IPS-20b (cell line): ENCODE measurements at regions not wholly inside any gene's neighbourhood (a gene's known extent, or its start where the extent isn't known, plus 50 kb on each side); places are given as distances from the start of the nearest gene placed in this dataset.
A peak's percentile ranks its signal among the peaks of the same experiment; 100 is the strongest.
"Not testable (repeated sequence)": the region's sequence is repeated elsewhere in the genome, so short reads cannot be mapped to it uniquely, and the experiment has no call there.

ENCODE experiments used
- H3K27ac ChIP-seq: one replicate; pipeline ENCODE4 v1.5.1; 2013; ENCODE audit warnings: low read length
- H3K27me3 ChIP-seq: 2 replicates; pipeline ENCODE4 v1.6.1; 2013; ENCODE audit warnings: mild to moderate bottlenecking, low read length, inconsistent platforms; ENCODE audit not compliant: insufficient read depth
- H3K36me3 ChIP-seq: 2 replicates; pipeline ENCODE4 v1.6.1; 2013; ENCODE audit warnings: low read depth, mild to moderate bottlenecking, inconsistent platforms, low read length, moderate library complexity; ENCODE audit not compliant: insufficient read depth
- H3K4me1 ChIP-seq: 2 replicates; pipeline ENCODE4 v1.6.1; 2013; ENCODE audit warnings: mild to moderate bottlenecking, control low read depth, inconsistent platforms, low read length, moderate library complexity; ENCODE audit not compliant: insufficient read depth
- H3K4me3 ChIP-seq: 2 replicates; pipeline ENCODE4 v1.5.1; 2013; ENCODE audit warnings: mild to moderate bottlenecking, low read length, inconsistent platforms
- H3K9ac ChIP-seq: 2 replicates; pipeline ENCODE4 v1.6.1; 2013; ENCODE audit warnings: low read depth, mild to moderate bottlenecking, inconsistent platforms, low read length, moderate library complexity
- H3K9me3 ChIP-seq: 2 replicates; pipeline ENCODE4 v1.6.1; 2013; ENCODE audit warnings: mild to moderate bottlenecking, low read depth, low read length, inconsistent platforms; ENCODE audit not compliant: insufficient read depth

DNA sequence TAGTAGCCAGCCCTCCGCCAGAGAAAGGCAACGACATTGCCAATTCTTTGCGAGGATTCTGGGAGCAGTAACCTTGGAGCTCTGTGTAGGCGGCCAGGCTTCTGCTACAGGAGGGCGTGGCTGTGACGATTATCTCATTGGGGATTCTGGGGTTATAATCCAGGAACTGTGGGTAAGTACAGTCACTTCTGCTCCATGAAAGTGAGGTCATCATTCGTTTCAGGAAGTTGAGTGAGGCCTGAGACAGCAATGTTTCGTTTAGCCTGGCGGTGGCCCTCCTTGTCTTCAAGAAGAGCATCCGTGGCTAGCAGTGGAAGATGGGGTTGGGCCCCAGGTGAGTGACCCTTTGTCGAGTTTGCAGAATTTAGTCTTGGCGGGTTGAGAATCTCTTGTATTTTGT, 687.6 kb upstream of the DEFB115 start:
- not testable (repeated sequence) for H3K9ac ChIP-seq, H3K36me3 ChIP-seq, H3K9me3 ChIP-seq, H3K27ac ChIP-seq, H3K4me3 ChIP-seq, H3K4me1 ChIP-seq, H3K27me3 ChIP-seq

DNA sequence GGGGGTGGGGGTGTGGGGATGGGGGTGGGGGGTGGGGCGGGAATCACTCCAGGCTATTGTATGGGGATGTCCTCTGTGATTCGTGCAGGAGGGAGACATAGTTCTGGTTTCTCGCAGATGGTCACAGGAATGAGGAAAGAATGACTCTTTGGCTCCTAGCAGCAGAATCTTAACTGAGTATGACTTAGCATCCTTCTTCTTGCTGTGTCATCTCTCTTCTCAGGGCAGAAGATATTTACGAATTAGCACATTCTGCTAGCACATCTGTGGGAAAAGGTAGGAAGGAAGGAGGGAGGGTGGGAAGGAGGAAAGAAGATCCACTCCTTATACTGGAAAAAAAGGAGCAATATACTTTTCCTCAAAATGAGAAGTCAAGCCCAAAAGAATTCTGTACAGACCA, 686.8 kb upstream of the DEFB115 start:
- not testable (repeated sequence) for H3K9me3 ChIP-seq, H3K4me1 ChIP-seq, H3K27ac ChIP-seq, H3K9ac ChIP-seq, H3K4me3 ChIP-seq, H3K36me3 ChIP-seq, H3K27me3 ChIP-seq

DNA sequence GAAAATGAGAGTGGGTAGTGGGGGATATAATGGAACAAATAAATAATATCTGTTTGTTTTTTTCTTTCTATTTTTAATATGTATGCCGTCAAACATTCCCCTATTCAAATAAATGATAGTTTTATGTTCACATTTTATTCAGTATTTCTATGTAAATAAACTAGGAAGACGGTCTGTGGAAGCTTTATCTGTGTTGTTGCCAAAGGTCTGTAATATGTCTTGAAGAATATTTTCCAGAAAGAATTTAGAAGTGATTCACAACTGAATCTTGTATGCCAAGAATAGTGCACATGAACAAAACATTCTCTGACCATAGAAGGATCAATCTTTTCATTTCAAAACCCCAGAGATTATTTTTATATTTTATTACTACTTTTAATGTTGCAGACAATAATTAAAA, 683.1 kb upstream of the DEFB115 start:
- not testable (repeated sequence) for H3K9me3 ChIP-seq, H3K4me3 ChIP-seq, H3K9ac ChIP-seq, H3K27me3 ChIP-seq, H3K27ac ChIP-seq, H3K36me3 ChIP-seq, H3K4me1 ChIP-seq

DNA sequence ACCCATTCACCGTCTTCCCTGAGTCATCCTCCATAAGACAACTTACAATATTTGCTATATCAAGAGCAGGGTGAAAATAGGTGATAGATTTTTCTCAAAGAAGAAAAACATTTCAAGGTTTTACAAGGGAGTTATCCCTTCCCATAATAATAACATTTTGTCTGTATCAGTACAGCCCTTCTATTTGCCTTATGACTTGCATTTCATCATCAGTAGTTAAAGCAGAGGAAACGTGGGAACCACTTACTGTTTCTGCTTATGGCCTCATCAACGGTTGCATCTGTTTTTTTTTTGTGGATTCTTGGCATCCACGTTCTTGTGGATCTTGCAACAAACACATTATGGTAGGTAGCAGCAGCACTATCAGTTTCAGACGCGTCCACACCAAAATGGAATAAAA, 678.4 kb upstream of the DEFB115 start:
- H3K27me3 ChIP-seq, H3K27ac ChIP-seq, H3K9me3 ChIP-seq, H3K36me3 ChIP-seq, H3K4me1 ChIP-seq: not testable (repeated sequence)
- peak overlapping the region; percentile 93 for H3K4me3 ChIP-seq
- H3K9ac ChIP-seq = peak overlapping the region; percentile 87

DNA sequence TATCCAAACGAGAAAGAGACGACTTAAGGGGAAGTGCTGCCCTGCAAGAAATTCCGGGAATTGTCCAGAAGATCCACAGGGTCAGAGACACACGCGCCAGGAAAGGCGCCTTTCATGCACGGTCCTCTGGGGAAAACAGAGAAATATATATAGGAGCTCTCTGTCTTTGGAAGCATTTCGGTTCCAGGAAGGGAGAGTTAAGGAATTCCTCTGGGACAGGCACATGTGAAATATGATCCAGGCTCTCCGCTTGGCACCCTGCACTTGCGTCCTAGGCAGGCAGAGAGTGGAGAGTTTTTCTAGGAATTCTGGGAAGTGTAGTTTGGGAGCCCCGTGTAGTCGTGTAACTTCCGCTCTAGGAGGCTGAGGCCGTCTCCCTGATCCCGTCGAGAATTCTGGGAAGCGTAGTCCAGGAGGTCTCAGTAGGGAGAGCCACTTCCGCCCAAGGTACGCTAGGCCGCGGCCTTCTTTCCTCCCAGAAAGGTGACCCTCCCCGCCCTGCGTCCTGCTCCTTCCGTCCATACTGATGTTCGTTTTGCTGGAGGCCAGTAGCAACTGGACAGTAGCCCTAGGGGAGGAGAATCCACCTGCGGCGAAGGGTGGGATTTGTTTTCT, 677.5 kb upstream of the DEFB115 start:
- H3K9ac ChIP-seq = peak overlapping the region; percentile 87
- H3K36me3 ChIP-seq, H3K4me1 ChIP-seq, H3K9me3 ChIP-seq: not testable (repeated sequence)
- peaks cover 13% of the 10 kb centered on the region; the same call in 1 of the 2 replicates for H3K27me3 ChIP-seq
- H3K27ac ChIP-seq = peak overlapping the region; percentile 74
- H3K4me3 ChIP-seq = peak overlapping the region; percentile 93

DNA sequence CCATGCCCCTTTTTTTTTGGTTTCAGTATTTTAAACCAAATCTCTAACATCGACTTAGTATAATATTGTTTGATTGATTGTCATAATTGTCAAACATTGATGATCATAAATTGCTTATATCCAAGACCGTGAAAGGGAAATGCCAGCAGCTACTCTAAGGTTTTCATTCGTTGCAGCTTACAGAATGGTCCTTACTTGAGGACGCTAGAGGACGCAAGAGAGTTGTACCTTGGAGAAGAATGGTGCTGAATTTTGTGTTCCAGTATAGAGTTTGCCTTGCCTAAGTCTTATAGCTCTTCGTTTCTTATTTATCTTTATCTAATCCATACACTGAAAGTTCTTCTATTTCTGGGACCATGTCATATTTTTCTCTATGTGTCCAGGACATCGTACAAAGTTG, 675.6 kb upstream of the DEFB115 start:
- not testable (repeated sequence) for H3K27ac ChIP-seq, H3K9ac ChIP-seq, H3K4me1 ChIP-seq, H3K4me3 ChIP-seq, H3K36me3 ChIP-seq, H3K9me3 ChIP-seq
- peaks cover 22% of the 10 kb centered on the region for H3K27me3 ChIP-seq

DNA sequence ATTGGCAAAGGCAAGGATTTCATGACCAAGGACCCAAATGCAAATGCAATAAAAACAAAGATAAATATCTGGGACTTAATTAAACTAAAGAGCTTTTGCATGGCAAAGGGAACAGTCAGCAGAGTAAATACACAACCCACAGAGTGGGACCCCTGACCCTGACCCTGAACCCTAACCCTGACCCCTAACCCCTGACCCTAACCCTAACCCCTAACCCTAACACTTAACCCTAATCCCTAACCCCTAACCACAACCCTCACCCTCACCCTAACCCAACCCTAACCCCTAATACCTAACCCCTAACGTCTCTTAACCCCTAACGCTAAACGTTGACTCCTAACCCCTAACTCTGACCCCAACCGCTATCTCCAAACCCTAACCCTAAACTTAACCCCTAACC, 673.1 kb upstream of the DEFB115 start:
- H3K36me3 ChIP-seq, H3K9ac ChIP-seq, H3K27ac ChIP-seq, H3K4me3 ChIP-seq, H3K4me1 ChIP-seq, H3K9me3 ChIP-seq: not testable (repeated sequence)
- peaks cover 34% of the 10 kb centered on the region for H3K27me3 ChIP-seq

DNA sequence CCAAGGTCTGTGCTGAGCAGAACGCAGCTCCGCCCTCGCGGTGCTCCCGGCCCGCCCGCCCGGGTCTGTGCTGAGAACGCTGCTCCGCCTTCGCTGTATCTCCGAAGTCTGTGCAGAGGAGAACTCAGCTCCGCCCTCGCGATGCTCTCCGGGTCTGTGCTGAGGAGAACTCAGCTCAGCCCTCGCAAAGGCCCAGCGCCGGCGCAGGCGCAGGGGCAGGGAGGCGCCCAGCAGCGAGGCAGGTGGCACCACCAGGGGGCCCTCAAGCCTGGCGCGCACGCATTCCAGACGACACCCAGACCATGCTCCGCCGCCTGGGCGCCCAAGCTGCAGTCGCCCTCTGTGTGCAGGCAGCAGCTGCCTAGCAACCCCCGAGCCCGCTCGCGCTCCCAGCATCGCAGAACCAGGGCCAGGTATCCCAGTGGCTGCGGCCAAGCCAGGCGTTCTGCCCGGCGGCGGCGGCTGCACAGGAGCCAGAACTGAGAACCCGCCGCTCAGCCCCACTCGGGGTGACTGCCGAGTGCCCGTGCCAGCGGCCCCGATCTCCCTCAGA, 672.1 kb upstream of the DEFB115 start:
- H3K27ac ChIP-seq, H3K9me3 ChIP-seq, H3K36me3 ChIP-seq, H3K4me1 ChIP-seq, H3K9ac ChIP-seq: not testable (repeated sequence)
- H3K4me3 ChIP-seq = peak overlapping the region; percentile 58; the same call in 1 of the 2 replicates
- peaks cover 34% of the 10 kb centered on the region for H3K27me3 ChIP-seq

DNA sequence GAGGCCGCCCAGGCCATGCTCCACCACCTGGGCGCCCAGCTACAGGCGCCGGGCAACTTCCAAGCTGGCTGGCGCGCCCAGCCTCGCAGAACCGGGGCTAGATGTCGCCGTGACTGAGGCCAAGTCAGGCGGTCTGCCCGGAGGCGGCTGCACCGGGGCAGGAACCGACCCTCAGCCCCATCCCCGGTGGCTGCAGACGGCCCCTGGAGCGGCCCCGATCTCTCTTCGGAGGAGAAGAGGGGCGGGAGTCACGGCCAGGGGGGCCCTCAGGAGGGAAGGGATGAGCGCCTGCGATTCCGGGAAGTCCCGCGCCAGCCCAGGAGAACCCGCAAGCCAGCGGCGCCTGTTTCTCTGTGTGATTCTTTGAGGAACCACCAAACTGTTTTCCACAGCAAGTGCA, 671.3 kb upstream of the DEFB115 start:
- not testable (repeated sequence) for H3K9ac ChIP-seq, H3K9me3 ChIP-seq, H3K36me3 ChIP-seq, H3K4me1 ChIP-seq, H3K27ac ChIP-seq
- H3K27me3 ChIP-seq = peaks cover 34% of the 10 kb centered on the region
- peak overlapping the region; percentile 58; the same call in 1 of the 2 replicates for H3K4me3 ChIP-seq

DNA sequence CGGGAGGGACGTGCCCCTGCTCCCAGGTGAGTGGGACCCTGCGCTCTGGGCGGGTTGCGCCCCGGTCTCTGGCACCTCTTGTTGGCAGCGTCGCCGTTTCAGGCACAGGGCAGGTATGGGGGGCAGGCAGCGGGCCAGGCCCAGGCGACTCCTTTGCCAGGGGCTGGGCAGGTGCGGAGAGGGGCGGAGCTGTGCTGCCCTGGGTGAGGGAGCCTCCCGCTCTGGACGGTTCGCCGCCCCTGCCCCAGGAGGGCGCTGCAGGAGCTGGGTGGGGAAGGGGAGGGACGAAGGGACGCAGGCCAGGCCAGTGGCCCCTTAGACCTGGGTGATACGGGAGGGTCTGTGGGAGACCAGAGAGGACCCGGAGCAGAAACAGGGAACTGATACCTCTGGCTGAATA, 663.9 kb upstream of the DEFB115 start:
- Histone ChIP-seq H3K27ac (no peak overlapping the region), H3K9ac (no peak overlapping the region), H3K4me3 (no peak overlapping the region), H3K4me1 (no peaks in the 10 kb centered on the region), H3K36me3 (no peaks in the 10 kb centered on the region), H3K9me3 (no peaks in the 10 kb centered on the region), H3K27me3 (no peaks in the 10 kb centered on the region)

DNA sequence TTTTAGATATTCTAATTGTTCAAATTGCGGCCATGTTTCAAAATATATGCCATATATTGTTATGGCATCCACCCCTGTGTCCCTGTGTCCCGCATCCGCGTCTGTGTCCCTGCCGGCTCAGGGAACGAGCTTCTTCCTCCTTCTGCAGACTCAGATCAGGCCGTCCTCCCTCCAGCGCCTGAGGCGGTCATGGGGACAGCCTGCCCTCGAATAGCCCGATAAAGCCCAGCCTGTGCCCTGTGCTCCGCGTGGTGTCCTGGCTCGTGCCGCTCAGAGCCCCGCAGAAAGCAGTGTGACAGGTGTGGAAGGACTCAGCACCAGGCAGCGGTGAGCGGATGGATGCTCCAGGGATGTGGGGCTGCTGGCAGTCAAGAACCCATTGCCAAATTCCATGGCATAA, 663.4 kb upstream of the DEFB115 start:
- no peaks in the 10 kb centered on the region for H3K4me1 ChIP-seq
- H3K27me3 ChIP-seq = no peaks in the 10 kb centered on the region
- H3K9ac ChIP-seq = no peak overlapping the region
- no peaks in the 10 kb centered on the region for H3K36me3 ChIP-seq
- no peaks in the 10 kb centered on the region for H3K9me3 ChIP-seq
- no peak overlapping the region for H3K27ac ChIP-seq
- H3K4me3 ChIP-seq = no peak overlapping the region

DNA sequence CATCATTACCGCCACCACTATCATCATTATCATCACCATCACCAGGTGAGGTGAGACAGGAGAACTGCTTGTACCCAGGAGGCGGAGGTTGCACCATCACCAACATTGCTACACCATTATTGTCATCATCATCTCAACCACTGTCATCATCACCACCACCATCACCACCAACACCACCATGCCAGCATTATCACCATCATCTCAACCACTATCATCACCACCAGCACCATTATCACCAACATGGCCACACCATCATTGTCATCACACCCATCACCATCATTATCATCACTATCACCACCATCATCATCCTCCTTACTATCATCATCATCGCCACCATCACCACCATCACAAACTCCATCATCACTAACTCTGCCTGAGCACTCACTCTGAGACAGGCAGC, 661.8 kb upstream of the DEFB115 start:
- no peaks in the 10 kb centered on the region for H3K27me3 ChIP-seq
- H3K4me3 ChIP-seq = no peak overlapping the region
- H3K4me1 ChIP-seq = no peaks in the 10 kb centered on the region
- H3K9ac ChIP-seq = no peak overlapping the region
- no peaks in the 10 kb centered on the region for H3K36me3 ChIP-seq
- no peaks in the 10 kb centered on the region for H3K9me3 ChIP-seq
- H3K27ac ChIP-seq = no peak overlapping the region
